IMR-90 (cell line): ENCODE measurements at regions not wholly inside any gene's neighbourhood (a gene's known extent, or its start where the extent isn't known, plus 50 kb on each side); places are given as distances from the start of the nearest gene placed in this dataset.

Source experiments
- ATAC-seq: fragments of 200-7000 bp; cut with Tn5 transposase; 2 replicates; pipeline ENCODE4 v1.9.1; 2020; ENCODE audit warnings: low read depth, mild to moderate bottlenecking, moderate library complexity
- BruUV-seq: library from RNA; stranded (reverse); fragments of 400-500 nt; replicated peaks from 2 replicates; lab custom pipeline; 2021; lab: Mats Ljungman, UMichigan
- CTCF ChIA-PET: fragments of 300-600 bp; formaldehyde crosslinking; extraction: SDS; loops from one replicate; lab custom pipeline; 2021; ENCODE audit warnings: antibody characterized with exemption; lab: Yijun Ruan, JAX
- POLR2A ChIA-PET: fragments of 300-600 bp; sonication (Branson Sonifier 250); formaldehyde crosslinking; loops from one replicate; lab custom pipeline; 2022; ENCODE audit warnings: antibody characterized with exemption; ENCODE audit not compliant: unreplicated experiment; lab: Charles Lee
- DNase-seq: peaks from one replicate; pipeline ENCODE4 v3.0.0; 2013
- H2AFZ ChIP-seq: replicated peaks from 2 replicates; pipeline ENCODE3; 2013; ENCODE audit warnings: low read length, mild to moderate bottlenecking; ENCODE audit not compliant: poor library complexity
- H2AK5ac ChIP-seq: 2 replicates; pipeline ENCODE4 v1.6.1; 2013; ENCODE audit warnings: low read depth, low read length, inconsistent platforms
- H2AK9ac ChIP-seq: replicated peaks from 2 replicates; pipeline ENCODE3; 2013; ENCODE audit warnings: mild to moderate bottlenecking, low read depth, low read length, moderate library complexity; ENCODE audit not compliant: poor library complexity
- H2BK120ac ChIP-seq: 2 replicates; pipeline ENCODE4 v1.6.1; 2013; ENCODE audit warnings: low read depth, low read length, inconsistent platforms
- H2BK15ac ChIP-seq: 3 replicates; pipeline ENCODE4 v1.6.1; 2013; ENCODE audit warnings: low read depth, low read length, inconsistent platforms
- H2BK20ac ChIP-seq: 2 replicates; pipeline ENCODE4 v1.6.1; 2013; ENCODE audit warnings: low read depth, mild to moderate bottlenecking, inconsistent platforms, low read length, moderate library complexity
- H2BK5ac ChIP-seq: 2 replicates; pipeline ENCODE4 v1.6.1; 2013; ENCODE audit warnings: mild to moderate bottlenecking, low read depth, low read length, inconsistent platforms; ENCODE audit not compliant: poor library complexity, severe bottlenecking
- H3K14ac ChIP-seq: replicated peaks from 2 replicates; pipeline ENCODE4 v1.6.1; 2013; ENCODE audit warnings: low read depth, low read length, inconsistent platforms
- H3K18ac ChIP-seq: 2 replicates; pipeline ENCODE4 v1.6.1; 2013; ENCODE audit warnings: low read depth, low read length, control low read depth
- H3K23ac ChIP-seq: 2 replicates; pipeline ENCODE4 v1.6.1; 2013; ENCODE audit warnings: low read depth, low read length, inconsistent platforms
- H3K27ac ChIP-seq: 2 replicates; pipeline ENCODE4 v1.5.1; 2013; ENCODE audit warnings: mild to moderate bottlenecking, control low read depth, low read length; ENCODE audit not compliant: insufficient read depth
- H3K27me3 ChIP-seq: 2 replicates; pipeline ENCODE4 v1.6.1; 2013; ENCODE audit warnings: low read length; ENCODE audit not compliant: control insufficient read depth, insufficient read depth
- H3K36me3 ChIP-seq: 2 replicates; pipeline ENCODE4 v1.6.1; 2013; ENCODE audit warnings: low read length, mixed read lengths; ENCODE audit not compliant: control insufficient read depth, insufficient read depth
- H3K4ac ChIP-seq: 2 replicates; pipeline ENCODE4 v1.6.1; 2013; ENCODE audit warnings: low read depth, low read length, inconsistent platforms
- H3K4me1 ChIP-seq: 2 replicates; pipeline ENCODE4 v1.6.1; 2013; ENCODE audit warnings: low read length, mixed read lengths; ENCODE audit not compliant: control insufficient read depth, insufficient read depth
- H3K4me2 ChIP-seq: 2 replicates; pipeline ENCODE4 v1.6.1; 2013; ENCODE audit warnings: low read depth, mild to moderate bottlenecking, control low read depth, low read length, moderate library complexity
- H3K4me3 ChIP-seq: 2 replicates; pipeline ENCODE4 v1.5.1; 2013; ENCODE audit warnings: low read depth, mild to moderate bottlenecking, control low read depth, low read length, moderate library complexity; ENCODE audit not compliant: insufficient read depth
- H3K56ac ChIP-seq: 2 replicates; pipeline ENCODE4 v1.6.1; 2013; ENCODE audit warnings: low read length, inconsistent platforms; ENCODE audit not compliant: insufficient read depth; ENCODE audit errors: extremely low read depth
- H3K79me1 ChIP-seq, 2 experiments: 2 replicates each; pipeline ENCODE4 v1.6.1; 2013; ENCODE audit warnings: low read length in 2 of 2, inconsistent platforms in 1 of 2, low read depth in 1 of 2
- H3K9ac ChIP-seq: 2 replicates; pipeline ENCODE4 v1.6.1; 2013; ENCODE audit warnings: low read depth, low read length, control low read depth
- H3K9me1 ChIP-seq: 2 replicates; pipeline ENCODE4 v1.6.1; 2013; ENCODE audit warnings: low read length, inconsistent platforms; ENCODE audit not compliant: insufficient read depth
- H3K9me3 ChIP-seq: 2 replicates; pipeline ENCODE4 v1.6.1; 2013; ENCODE audit warnings: low read length; ENCODE audit not compliant: control insufficient read depth, insufficient read depth
- H4K20me1 ChIP-seq: 2 replicates; pipeline ENCODE4 v1.6.1; 2013; ENCODE audit warnings: low read length, inconsistent platforms; ENCODE audit not compliant: insufficient read depth
- H4K5ac ChIP-seq: 2 replicates; pipeline ENCODE4 v1.6.1; 2013; ENCODE audit warnings: mild to moderate bottlenecking, low read depth, low read length, control low read depth
- H4K8ac ChIP-seq, 2 experiments: 2 replicates each; pipeline ENCODE4 v1.6.1; 2013; ENCODE audit warnings: low read depth in 2 of 2, low read length in 2 of 2, control low read depth in 1 of 2, inconsistent platforms in 1 of 2
- H4K91ac ChIP-seq: 2 replicates; pipeline ENCODE4 v1.6.1; 2013; ENCODE audit warnings: low read depth, low read length, inconsistent platforms; ENCODE audit not compliant: insufficient read depth
- CHD1 ChIP-seq: IDR thresholded peaks from 2 replicates; pipeline ENCODE4 v1.6.1; 2012; ENCODE audit warnings: low read depth, low read length, improper control_type of control experiment
- MAFK ChIP-seq: IDR thresholded peaks from 2 replicates; pipeline ENCODE4 v1.6.1; 2012; ENCODE audit warnings: low read depth, low read length, improper control_type of control experiment
- MAZ ChIP-seq: IDR thresholded peaks from 2 replicates; pipeline ENCODE4 v1.6.1; 2012; ENCODE audit warnings: low read depth, mild to moderate bottlenecking, low read length, improper control_type of control experiment, moderate library complexity, borderline replicate concordance
- MXI1 ChIP-seq: IDR thresholded peaks from 2 replicates; pipeline ENCODE4 v1.6.1; 2012; ENCODE audit warnings: low read depth, mild to moderate bottlenecking, low read length, moderate library complexity, borderline replicate concordance
- NFE2L2 ChIP-seq: fragments of 150-350 bp; IDR thresholded peaks from 2 replicates; pipeline ENCODE4 v1.6.1; 2016; ENCODE audit warnings: low read depth, mild to moderate bottlenecking, low read length
- RCOR1 ChIP-seq: IDR thresholded peaks from 2 replicates; pipeline ENCODE4 v1.6.1; 2012; ENCODE audit warnings: mild to moderate bottlenecking, low read length, improper control_type of control experiment; ENCODE audit not compliant: insufficient replicate concordance
- WGBS, 2 experiments: methylation state at CpG; one replicate each; pipeline versions ENCODE4 v1.1.5 to v1.1.7; 2013; ENCODE audit warnings: missing lambda C conversion rate in 2 of 2; ENCODE audit not compliant: insufficient read length in 1 of 2; ENCODE audit errors: extremely low coverage in 2 of 2; 5-methylcytosine and 5-hydroxymethylcytosine counted together
- dilution Hi-C: fragments of 300-500 bp; cut with HindIII; formaldehyde crosslinking; loops from one replicate; pipeline ENCODE4 v1.14.3; 2018; ENCODE audit warnings: low sequenced_read_pairs; ENCODE audit not compliant: unreplicated experiment
- in situ Hi-C: fragments of 300-500 bp; cut with MboI; formaldehyde crosslinking; loops from 3 replicates; pipeline ENCODE4 v1.14.3; 2019; ENCODE audit warnings: low sequenced_read_pairs, inconsistent platforms, mixed read lengths
- intact Hi-C: fragments of 100-400 bp; cut with micrococcal nuclease; formaldehyde crosslinking; loops from 2 replicates; pipeline ENCODE4 v1.10.0; 2022

DNA sequence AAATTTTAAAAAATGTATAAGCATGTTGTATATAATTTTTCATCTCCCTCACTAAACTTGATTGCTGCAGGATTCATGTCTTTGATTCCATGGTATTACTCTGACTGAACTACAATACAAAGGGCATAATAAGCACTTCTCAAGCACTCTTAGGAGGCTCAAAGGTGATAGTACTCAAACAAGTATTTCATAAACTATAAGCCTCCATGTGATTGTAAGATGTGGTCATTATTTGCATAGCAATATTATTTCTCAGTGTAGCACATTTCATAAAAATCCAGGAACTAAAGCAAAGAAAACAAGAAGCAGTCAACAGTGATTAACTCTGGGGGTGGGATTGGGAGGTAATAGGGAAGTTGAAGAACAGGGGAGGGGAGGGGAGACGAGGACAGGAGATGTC lies 106.2 kb upstream of the DPT start:
- Histone ChIP-seq H3K27ac (no peak overlapping the region), H4K5ac (no peak overlapping the region), H3K18ac (no peak overlapping the region), H3K4me2 (no peak overlapping the region), H2BK15ac (no peak overlapping the region), H3K4me1 (no peaks in the 10 kb centered on the region), H3K36me3 (no peaks in the 10 kb centered on the region), H3K9ac (no peak overlapping the region), H3K4ac (no peak overlapping the region), H3K56ac (no peak overlapping the region), H3K23ac (no peak overlapping the region), H2AK9ac (no peak overlapping the region), H2BK20ac (no peak overlapping the region), H4K91ac (no peak overlapping the region), H2AK5ac (no peak overlapping the region), H3K4me3 (no peak overlapping the region), H3K79me1 (no peaks in the 10 kb centered on the region), H2BK5ac (no peak overlapping the region), H4K8ac (no peak overlapping the region), H3K27me3 (no peaks in the 10 kb centered on the region), H4K20me1 (no peaks in the 10 kb centered on the region), H3K9me3 (no peaks in the 10 kb centered on the region), H3K9me1 (no peaks in the 10 kb centered on the region; the same call in 1 of the 2 replicates), H3K14ac (no peak overlapping the region), H2BK120ac (no peak overlapping the region), H2AFZ (no peak overlapping the region)
- BruUV-seq, result no TSS peak
- ATAC-seq (no peak), DNase-seq (no peak)
- in situ Hi-C loops, result no loop called here
- POLR2A ChIA-PET, result no interaction called here
- TF ChIP-seq MAFK, result no peak
- TF ChIP-seq CHD1, result no peak
- no peak for TF ChIP-seq MAZ
- TF ChIP-seq NFE2L2, result no peak
- TF ChIP-seq RCOR1, result no peak
- no peak for TF ChIP-seq MXI1
- CTCF ChIA-PET, result no interaction called here
- dilution Hi-C loops, result no loop called here
- intact Hi-C loops, result no loop called here
- no CpG with 5 or more reads among the region's 1 CpG for WGBS, 2 experiments
